HepG2 (cell line): ENCODE measurements at regions not wholly inside any gene's neighbourhood (a gene's known extent, or its start where the extent isn't known, plus 50 kb on each side); places are given as distances from the start of the nearest gene placed in this dataset.

Source experiments
- CBFB ChIP-seq: sonication (generic); formaldehyde crosslinking; IDR thresholded peaks from 2 replicates; pipeline ENCODE4 v1.4.0; 2020; ENCODE audit warnings: missing genetic modification reagents
- CCDC6 ChIP-seq: sonication (generic); formaldehyde crosslinking; IDR thresholded peaks from 2 replicates; pipeline ENCODE4 v1.8.1; 2022; ENCODE audit warnings: mild to moderate bottlenecking, missing genetic modification reagents, moderate library complexity
- CEBPG ChIP-seq: IDR thresholded peaks from 2 replicates; pipeline ENCODE4 v1.6.1; 2016
- CEBPZ ChIP-seq: IDR thresholded peaks from 2 replicates; pipeline ENCODE4 v1.6.1; 2012; ENCODE audit warnings: low read length, improper control_type of control experiment
- CREB3 ChIP-seq: sonication (generic); formaldehyde crosslinking; IDR thresholded peaks from 2 replicates; pipeline ENCODE4 v1.5.0; 2020; ENCODE audit warnings: missing genetic modification reagents
- HNF1A ChIP-seq, 2 experiments: sonication (generic) in 1 of 2; formaldehyde crosslinking in 1 of 2; IDR thresholded peaks; 2 replicates each; pipeline versions ENCODE4 v1.4.0 to v1.6.1; 2016 to 2020; ENCODE audit warnings: borderline replicate concordance in 1 of 2, low read depth in 1 of 2, mild to moderate bottlenecking in 1 of 2, missing genetic modification reagents in 1 of 2
- KDM1A ChIP-seq: IDR thresholded peaks from 2 replicates; pipeline ENCODE4 v1.6.1; 2016; ENCODE audit warnings: missing compliant biosample characterization
- KMT2B ChIP-seq: IDR thresholded peaks from 2 replicates; pipeline ENCODE4 v1.6.1; 2016; ENCODE audit warnings: missing genetic modification reagents, missing compliant biosample characterization
- MLXIP ChIP-seq: sonication (generic); formaldehyde crosslinking; IDR thresholded peaks from 2 replicates; pipeline ENCODE4 v1.9.0; 2021; ENCODE audit warnings: missing genetic modification reagents, borderline replicate concordance
- MTA1 ChIP-seq: sonication (generic); formaldehyde crosslinking; IDR thresholded peaks from 2 replicates; pipeline ENCODE4 v1.4.0; 2020; ENCODE audit warnings: missing genetic modification reagents, mild to moderate bottlenecking, borderline replicate concordance
- MTERF4 ChIP-seq: sonication (generic); formaldehyde crosslinking; IDR thresholded peaks from 2 replicates; pipeline ENCODE4 v1.8.0; 2023; ENCODE audit warnings: mild to moderate bottlenecking, missing genetic modification reagents
- SOX13 ChIP-seq, 3 experiments: fragments of 450-650 bp in 1 of 3; sonication (generic) in 1 of 3; formaldehyde crosslinking in 1 of 3; IDR thresholded peaks in 2 of 3; conservative IDR thresholded peaks in 1 of 3; 2 replicates each; pipeline versions ENCODE4 v1.5.0 to v1.6.1; 2016 to 2020; ENCODE audit warnings: antibody characterized with exemption in 1 of 3, mild to moderate bottlenecking in 1 of 3, missing compliant biosample characterization in 1 of 3, missing genetic modification reagents in 1 of 3, moderate library complexity in 1 of 3
- U2AF1 ChIP-seq: fragments of 200-400 bp; formaldehyde crosslinking; optimal IDR thresholded peaks from 2 replicates; pipeline ENCODE3; 2017; ENCODE audit warnings: mild to moderate bottlenecking, low read depth, low read length
- XBP1 ChIP-seq: sonication (generic); formaldehyde crosslinking; IDR thresholded peaks from 2 replicates; pipeline ENCODE4 v1.5.0; 2020; ENCODE audit warnings: missing genetic modification reagents
- ZFX ChIP-seq: sonication (generic); formaldehyde crosslinking; IDR thresholded peaks from 2 replicates; pipeline ENCODE4 v1.4.0; 2020; ENCODE audit warnings: mild to moderate bottlenecking, low read depth, missing genetic modification reagents, moderate library complexity
- ZNF225 ChIP-seq: sonication (generic); formaldehyde crosslinking; IDR thresholded peaks from 2 replicates; pipeline ENCODE4 v1.4.0; 2020; ENCODE audit warnings: mild to moderate bottlenecking, missing genetic modification reagents
- ZNF230 ChIP-seq: sonication (generic); formaldehyde crosslinking; IDR thresholded peaks from 2 replicates; pipeline ENCODE4 v1.4.0; 2020; ENCODE audit warnings: mild to moderate bottlenecking, missing genetic modification reagents
- ZNF775 ChIP-seq: sonication (generic); formaldehyde crosslinking; IDR thresholded peaks from 2 replicates; pipeline ENCODE4 v1.4.0; 2020; ENCODE audit warnings: missing genetic modification reagents, mild to moderate bottlenecking, moderate library complexity, borderline replicate concordance

- TF ChIP-seq ZNF775 (no peak), U2AF1 (no peak), CEBPZ (no peak), CCDC6 (CRISPR knock-in tag) (no peak), HNF1A (IDR thresholded peaks at IDR 0.05; ENCODE audit: low read depth) (no peak), HNF1A (CRISPR knock-in tag; IDR thresholded peaks at IDR 0.05; ENCODE audit: borderline replicate concordance) (no peak), SOX13 (IDR thresholded peaks at IDR 0.05) (no peak), SOX13 (CRISPR knock-in tag; conservative IDR thresholded peaks at IDR 0.05 in 1 of 2, IDR thresholded peaks at IDR 0.05 in 1 of 2) (peak in 1 of 2 experiments; percentile 46; a peak in 2 of 4 replicates), ZFX (CRISPR knock-in tag) (no peak), ZNF225 (no peak), CREB3 (CRISPR knock-in tag) (no peak), MTERF4 (no peak), CEBPG (CRISPR knock-in tag) (no peak), MTA1 (CRISPR knock-in tag) (no peak), KDM1A (CRISPR knock-in tag) (no peak), ZNF230 (CRISPR knock-in tag) (no peak), KMT2B (CRISPR knock-in tag) (no peak), CBFB (CRISPR knock-in tag) (no peak), XBP1 (CRISPR knock-in tag) (no peak), MLXIP (CRISPR knock-in tag) (no peak)
Observed at GRCh38 chr1:213564215-213564659, 423.5 kb upstream of the PROX1 start (continued).
